ENCODE measurements at regions not wholly inside any gene's neighbourhood (a gene's known extent, or its start where the extent isn't known, plus 50 kb on each side); places are given as distances from the start of the nearest gene placed in this dataset.

DNA sequence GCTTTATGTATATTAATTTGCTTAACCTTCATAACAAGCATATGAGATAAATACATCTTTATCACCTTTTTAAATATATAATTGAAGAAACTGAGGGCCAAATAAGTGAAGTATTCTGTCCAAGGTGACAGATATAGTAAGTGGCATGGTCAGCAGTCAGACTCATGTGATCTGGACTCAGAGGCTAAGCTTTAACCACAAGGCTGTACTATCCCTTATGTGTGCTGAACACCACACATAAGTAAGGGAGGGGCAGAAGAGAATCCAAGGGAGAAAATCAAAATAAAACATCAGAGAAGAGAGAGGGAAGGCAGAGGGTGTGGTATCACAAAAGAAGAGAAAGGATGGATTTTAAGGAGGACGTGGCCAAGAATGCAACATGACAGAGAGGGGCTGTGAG lies 348.4 kb downstream of the EFNB2 start:
- no peaks in the 10 kb centered on the region for H3K36me3 ChIP-seq (replicated peaks; ENCODE audit: insufficient read depth, low read depth)
- H3K9me2 ChIP-seq (replicated peaks; ENCODE audit: insufficient read depth) = no peaks in the 10 kb centered on the region
- no peak overlapping the region for H2AFZ ChIP-seq
- no peak for TF ChIP-seq EZH2 (IDR thresholded peaks at IDR 0.05; ENCODE audit: borderline replicate concordance)
- TF ChIP-seq, protein P1, sequence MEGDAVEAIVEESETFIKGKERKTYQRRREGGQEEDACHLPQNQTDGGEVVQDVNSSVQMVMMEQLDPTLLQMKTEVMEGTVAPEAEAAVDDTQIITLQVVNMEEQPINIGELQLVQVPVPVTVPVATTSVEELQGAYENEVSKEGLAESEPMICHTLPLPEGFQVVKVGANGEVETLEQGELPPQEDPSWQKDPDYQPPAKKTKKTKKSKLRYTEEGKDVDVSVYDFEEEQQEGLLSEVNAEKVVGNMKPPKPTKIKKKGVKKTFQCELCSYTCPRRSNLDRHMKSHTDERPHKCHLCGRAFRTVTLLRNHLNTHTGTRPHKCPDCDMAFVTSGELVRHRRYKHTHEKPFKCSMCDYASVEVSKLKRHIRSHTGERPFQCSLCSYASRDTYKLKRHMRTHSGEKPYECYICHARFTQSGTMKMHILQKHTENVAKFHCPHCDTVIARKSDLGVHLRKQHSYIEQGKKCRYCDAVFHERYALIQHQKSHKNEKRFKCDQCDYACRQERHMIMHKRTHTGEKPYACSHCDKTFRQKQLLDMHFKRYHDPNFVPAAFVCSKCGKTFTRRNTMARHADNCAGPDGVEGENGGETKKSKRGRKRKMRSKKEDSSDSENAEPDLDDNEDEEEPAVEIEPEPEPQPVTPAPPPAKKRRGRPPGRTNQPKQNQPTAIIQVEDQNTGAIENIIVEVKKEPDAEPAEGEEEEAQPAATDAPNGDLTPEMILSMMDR (IDR thresholded peaks at IDR 0.05; ENCODE audit: poor library complexity) = no peak
- TF ChIP-seq EZH2phosphoT487 (IDR thresholded peaks at IDR 0.05; ENCODE audit: low read depth, severe bottlenecking, unreplicated experiment) = no peak
- no peaks in the 10 kb centered on the region for H3K27me3 ChIP-seq
- DNase-seq (ENCODE audit: low spot score) = no peak
- no peak overlapping the region for H3K27ac ChIP-seq
- no peaks in the 10 kb centered on the region for H3K79me2 ChIP-seq
- no peaks in the 10 kb centered on the region for H4K20me1 ChIP-seq (ENCODE audit: insufficient read depth, poor library complexity, severe bottlenecking)
- H3K9me3 ChIP-seq (ENCODE audit: low read depth) = no peaks in the 10 kb centered on the region
- H3K4me3 ChIP-seq = no peak overlapping the region
- H3K4me2 ChIP-seq = no peak overlapping the region
- 93% methylated on average over 1 of the region's 1 CpG for WGBS (ENCODE audit: low lambda C conversion rate, missing lambda C conversion rate)
- no peaks in the 10 kb centered on the region for H3K4me1 ChIP-seq (ENCODE audit: insufficient read depth)

DNA sequence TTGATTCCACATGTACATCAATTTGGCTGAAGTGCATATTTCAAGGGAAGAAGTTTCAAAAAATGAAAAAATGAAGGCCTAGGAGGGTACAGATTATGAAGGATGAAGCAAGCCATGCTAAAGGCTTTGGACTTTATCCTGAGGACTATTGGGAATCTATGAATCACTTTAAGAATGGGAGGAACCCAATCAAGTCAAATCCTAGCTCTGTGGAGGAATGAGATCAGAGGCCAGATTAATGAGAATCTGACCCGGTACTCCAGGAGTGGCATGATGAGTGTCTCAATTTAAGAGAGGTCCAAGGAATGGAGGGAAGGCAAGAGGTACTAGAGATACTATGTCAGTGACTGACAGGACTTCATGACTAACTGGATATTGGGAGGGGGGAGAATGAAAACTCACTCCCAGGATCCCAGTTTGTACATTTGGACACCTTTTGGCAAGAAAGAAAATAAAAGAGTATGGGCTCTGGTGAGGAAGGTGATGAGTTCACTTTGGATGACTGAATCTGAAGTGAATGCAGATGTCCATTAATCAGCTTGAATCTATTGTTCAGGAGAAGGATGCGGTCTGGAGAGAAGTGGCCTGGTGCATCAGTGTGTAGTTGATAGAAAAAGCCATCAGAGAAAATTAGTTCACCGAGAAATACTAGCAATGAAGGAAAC lies 349.0 kb downstream of the EFNB2 start:
- no peak for DNase-seq (ENCODE audit: low spot score)
- H2AFZ ChIP-seq = no peak overlapping the region
- H3K9me3 ChIP-seq (ENCODE audit: low read depth) = no peaks in the 10 kb centered on the region
- H3K27me3 ChIP-seq = no peaks in the 10 kb centered on the region
- H3K79me2 ChIP-seq = no peaks in the 10 kb centered on the region
- WGBS (ENCODE audit: low lambda C conversion rate, missing lambda C conversion rate) = 93% methylated on average over 3 of the region's 3 CpGs
- H4K20me1 ChIP-seq (ENCODE audit: insufficient read depth, poor library complexity, severe bottlenecking) = no peaks in the 10 kb centered on the region
- H3K9me2 ChIP-seq (replicated peaks; ENCODE audit: insufficient read depth) = no peaks in the 10 kb centered on the region
- no peak overlapping the region for H3K4me3 ChIP-seq
- H3K36me3 ChIP-seq (replicated peaks; ENCODE audit: insufficient read depth, low read depth) = no peaks in the 10 kb centered on the region
- H3K4me1 ChIP-seq (ENCODE audit: insufficient read depth) = no peaks in the 10 kb centered on the region
- H3K4me2 ChIP-seq = no peak overlapping the region
- H3K27ac ChIP-seq = no peak overlapping the region
- TF ChIP-seq EZH2phosphoT487 (IDR thresholded peaks at IDR 0.05; ENCODE audit: low read depth, severe bottlenecking, unreplicated experiment) (no peak), EZH2 (IDR thresholded peaks at IDR 0.05; ENCODE audit: borderline replicate concordance) (no peak)
- TF ChIP-seq, protein P1 (IDR thresholded peaks at IDR 0.05; ENCODE audit: poor library complexity) = no peak

DNA sequence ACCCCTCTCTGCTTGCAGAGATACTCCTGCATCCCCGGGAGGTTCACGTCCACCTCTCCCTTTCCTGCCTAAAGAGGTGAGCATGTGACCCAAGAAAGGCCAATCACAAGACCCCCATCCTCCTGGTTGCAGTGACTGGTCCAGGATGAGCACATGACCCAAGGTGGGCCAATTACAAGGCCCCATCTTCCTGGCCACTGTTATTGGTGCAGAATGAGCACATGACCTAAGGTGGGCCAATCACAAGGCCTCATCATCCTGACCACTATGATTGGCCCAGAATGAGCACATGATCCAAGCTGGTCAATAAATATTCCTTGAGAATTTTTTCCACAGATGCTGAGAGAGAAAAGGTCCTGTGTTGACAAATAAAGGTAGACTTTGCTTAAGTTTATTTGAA lies 350.7 kb downstream of the EFNB2 start:
- no peaks in the 10 kb centered on the region for H3K9me3 ChIP-seq (ENCODE audit: low read depth)

More for the DNA sequence above, 350.7 kb downstream of the EFNB2 start:
- Histone ChIP-seq H2AFZ (no peak overlapping the region), H3K36me3 (replicated peaks; ENCODE audit: insufficient read depth, low read depth) (no peaks in the 10 kb centered on the region), H3K27me3 (no peaks in the 10 kb centered on the region), H3K79me2 (no peaks in the 10 kb centered on the region), H3K4me2 (no peak overlapping the region), H3K4me3 (no peak overlapping the region), H3K9me2 (replicated peaks; ENCODE audit: insufficient read depth) (no peaks in the 10 kb centered on the region), H4K20me1 (ENCODE audit: insufficient read depth, poor library complexity, severe bottlenecking) (no peaks in the 10 kb centered on the region), H3K27ac (no peak overlapping the region), H3K4me1 (ENCODE audit: insufficient read depth) (no peaks in the 10 kb centered on the region)
- TF ChIP-seq EZH2 (IDR thresholded peaks at IDR 0.05; ENCODE audit: borderline replicate concordance) (no peak), EZH2phosphoT487 (IDR thresholded peaks at IDR 0.05; ENCODE audit: low read depth, severe bottlenecking, unreplicated experiment) (no peak)
- TF ChIP-seq, protein P1 (IDR thresholded peaks at IDR 0.05; ENCODE audit: poor library complexity) = no peak
- DNase-seq (ENCODE audit: low spot score) = no peak
- WGBS (ENCODE audit: low lambda C conversion rate, missing lambda C conversion rate) = 100% methylated on average over 2 of the region's 2 CpGs

Measured in hepatocyte (in vitro differentiated cells).